M059J (cell line): ENCODE measurements at regions not wholly inside any gene's neighbourhood (a gene's known extent, or its start where the extent isn't known, plus 50 kb on each side); places are given as distances from the start of the nearest gene placed in this dataset.

Source experiments
- DNase-seq: peaks from one replicate; pipeline ENCODE4 v3.0.0-alpha.2; 2012; ENCODE audit warnings: low read depth

GRCh38 chr2:125857971-125858794 is 797.8 kb upstream of the GYPC start:
- no peak for DNase-seq

GRCh38 chr2:125861461-125861860 is 794.5 kb upstream of the GYPC start:
- DNase-seq = no peak

GRCh38 chr2:125867908-125868307 is 788.0 kb upstream of the GYPC start:
- no peak for DNase-seq

- DNase-seq = no peak
Observed at GRCh38 chr2:125870264-125870663, 785.7 kb upstream of the GYPC start.

- DNase-seq = no peak
Observed at GRCh38 chr2:125870746-125871145, 785.2 kb upstream of the GYPC start.

- DNase-seq = no peak
Observed at GRCh38 chr2:125874564-125874963, 781.4 kb upstream of the GYPC start.

GRCh38 chr2:125885340-125885739 is 770.6 kb upstream of the GYPC start:
- no peak for DNase-seq

GRCh38 chr2:125886153-125886552 is 769.8 kb upstream of the GYPC start:
- DNase-seq = no peak

- no peak for DNase-seq
Observed at GRCh38 chr2:125901278-125901677, 754.7 kb upstream of the GYPC start.

GRCh38 chr2:125925891-125926546 is 729.9 kb upstream of the GYPC start:
- DNase-seq = no peak

- no peak for DNase-seq
Observed at GRCh38 chr2:125935559-125935958, 720.4 kb upstream of the GYPC start.

GRCh38 chr2:125942585-125943424 is 713.2 kb upstream of the GYPC start:
- DNase-seq = no peak

- no peak for DNase-seq
Observed at GRCh38 chr2:125959047-125959446, 696.9 kb upstream of the GYPC start.

- no peak for DNase-seq
Observed at GRCh38 chr2:125961739-125962138, 694.2 kb upstream of the GYPC start.

- no peak for DNase-seq
Observed at GRCh38 chr2:125979886-125980285, 676.1 kb upstream of the GYPC start.

- no peak for DNase-seq
Observed at GRCh38 chr2:125983364-125983763, 672.6 kb upstream of the GYPC start.

GRCh38 chr2:126029316-126029715 is 626.6 kb upstream of the GYPC start:
- DNase-seq = no peak

GRCh38 chr2:126038861-126039260 is 617.1 kb upstream of the GYPC start:
- DNase-seq = no peak

- DNase-seq = no peak
Observed at GRCh38 chr2:126041391-126042047, 614.4 kb upstream of the GYPC start.

GRCh38 chr2:126042089-126042488 is 613.9 kb upstream of the GYPC start:
- no peak for DNase-seq

GRCh38 chr2:126048719-126049118 is 607.2 kb upstream of the GYPC start:
- DNase-seq = no peak

GRCh38 chr2:126049461-126049860 is 606.5 kb upstream of the GYPC start:
- DNase-seq = no peak
